ENCODE measurements at regions not wholly inside any gene's neighbourhood (a gene's known extent, or its start where the extent isn't known, plus 50 kb on each side); places are given as distances from the start of the nearest gene placed in this dataset.

- DNase-seq = no peak
Measured at GRCh38 chr6:12555267-12555666, 161.3 kb upstream of the PHACTR1 start.

- no peak for DNase-seq
Measured at GRCh38 chr6:12555781-12556180, 160.8 kb upstream of the PHACTR1 start.

- DNase-seq = no peak
Measured at GRCh38 chr6:12557765-12558164, 158.8 kb upstream of the PHACTR1 start.

GRCh38 chr6:12560315-12560714, 156.3 kb upstream of the PHACTR1 start:
- no peak for DNase-seq

GRCh38 chr6:12566618-12567123, 149.9 kb upstream of the PHACTR1 start:
- no peak for DNase-seq

- no peak for DNase-seq
Measured at GRCh38 chr6:12567682-12568081, 148.9 kb upstream of the PHACTR1 start.

GRCh38 chr6:12569646-12570045, 146.9 kb upstream of the PHACTR1 start:
- DNase-seq = no peak

- DNase-seq = no peak
Measured at GRCh38 chr6:12570461-12571030, 146.0 kb upstream of the PHACTR1 start.

GRCh38 chr6:12572896-12573827, 143.4 kb upstream of the PHACTR1 start:
- DNase-seq = no peak

- DNase-seq = no peak
Measured at GRCh38 chr6:12575961-12576360, 140.6 kb upstream of the PHACTR1 start.

GRCh38 chr6:12576389-12576788, 140.2 kb upstream of the PHACTR1 start:
- DNase-seq = no peak

- DNase-seq = no peak
Measured at GRCh38 chr6:12577124-12577850, 139.3 kb upstream of the PHACTR1 start.

GRCh38 chr6:12578097-12578496, 138.5 kb upstream of the PHACTR1 start:
- no peak for DNase-seq

- DNase-seq = no peak
Measured at GRCh38 chr6:12578751-12579150, 137.8 kb upstream of the PHACTR1 start.

GRCh38 chr6:12580290-12580689, 136.3 kb upstream of the PHACTR1 start:
- DNase-seq = no peak

- DNase-seq = peak; percentile 47
Measured at GRCh38 chr6:12582421-12583110, 134.0 kb upstream of the PHACTR1 start.

- no peak for DNase-seq
Measured at GRCh38 chr6:12584631-12585405, 131.7 kb upstream of the PHACTR1 start.

GRCh38 chr6:12585497-12585958, 131.0 kb upstream of the PHACTR1 start:
- DNase-seq = no peak

- peak; percentile 29 for DNase-seq
Measured at GRCh38 chr6:12586721-12587480, 129.7 kb upstream of the PHACTR1 start.

- DNase-seq = no peak
Measured at GRCh38 chr6:12590901-12591300, 125.7 kb upstream of the PHACTR1 start.

GRCh38 chr6:12592634-12593033, 123.9 kb upstream of the PHACTR1 start:
- DNase-seq = no peak

All from hematopoietic multipotent progenitor cell treated with erythropoietin and hydrocortisone succinate and interleukin-3 and kit ligand, for 4 days (in vitro differentiated cells).